ENCODE measurements at regions not wholly inside any gene's neighbourhood (a gene's known extent, or its start where the extent isn't known, plus 50 kb on each side); places are given as distances from the start of the nearest gene placed in this dataset.

DNA sequence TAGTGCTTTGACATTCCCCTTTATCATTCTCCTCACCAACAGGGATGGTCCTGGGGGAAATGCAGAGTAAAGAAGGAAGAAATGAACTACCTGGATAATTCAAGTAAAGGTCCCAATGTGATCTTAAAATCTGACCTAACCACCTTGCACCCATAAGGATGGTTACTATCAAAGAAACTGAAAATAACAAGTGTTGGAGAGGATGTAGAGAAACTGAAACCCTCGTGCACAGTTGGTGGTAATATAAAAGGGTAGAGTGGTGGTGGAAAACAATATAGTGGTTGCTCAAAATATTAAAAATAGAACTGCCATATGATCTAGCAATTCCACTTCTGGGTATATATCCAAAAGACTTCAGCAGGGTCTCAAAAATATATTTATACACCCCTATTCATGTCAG lies 298.6 kb upstream of the PPARGC1A start (continued):
- TF ChIP-seq HNF4G (IDR thresholded peaks at IDR 0.05) (no peak), FOXA2 (IDR thresholded peaks at IDR 0.05) (no peak)

DNA sequence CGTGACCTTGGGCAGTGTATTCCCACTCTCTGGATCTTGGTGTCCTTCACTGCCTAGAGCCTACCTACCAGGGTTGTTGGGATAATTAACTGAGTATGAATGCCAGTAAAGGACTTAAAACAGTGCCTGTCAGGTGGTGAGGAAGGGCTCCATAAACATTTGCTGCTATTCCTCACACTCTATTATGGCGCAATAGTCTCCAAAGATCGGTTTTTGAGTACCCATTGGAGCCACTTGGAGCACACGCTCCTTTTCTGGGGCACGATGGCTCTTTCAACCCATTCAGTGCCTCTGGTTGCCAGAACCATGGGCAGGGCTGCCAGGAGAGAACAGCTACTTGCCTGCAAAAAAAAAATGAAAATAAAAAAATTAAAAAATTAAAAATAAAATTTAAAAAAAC lies 296.6 kb upstream of the PPARGC1A start:
- Histone ChIP-seq H3K27me3 (ENCODE audit: control insufficient read depth in 4 of 4, insufficient read depth in 4 of 4, low read length in 3 of 4) (no peaks in the 10 kb centered on the region), H3K9ac (ENCODE audit: low read depth in 1 of 2, low read length in 2 of 2) (no peak overlapping the region), H3K27ac (ENCODE audit: low read depth in 1 of 2, low read length in 2 of 2) (no peak overlapping the region), H3K4me1 (ENCODE audit: control insufficient read depth in 4 of 4, insufficient read depth in 4 of 4, low read length in 3 of 4) (no peaks in the 10 kb centered on the region), H3K36me3 (ENCODE audit: control insufficient read depth in 4 of 4, insufficient read depth in 3 of 4, low read depth in 1 of 4, low read length in 3 of 4) (no peaks in the 10 kb centered on the region), H3K9me3 (ENCODE audit: control insufficient read depth in 4 of 4, low read length in 3 of 4) (no peaks in the 10 kb centered on the region), H3K4me3 (ENCODE audit: low read depth in 1 of 3, low read length in 3 of 3) (no peak overlapping the region)
- no peak for DNase-seq (ENCODE audit: low spot score)
- TF ChIP-seq JUND (IDR thresholded peaks at IDR 0.05) = no peak
- TF ChIP-seq, protein P1, sequence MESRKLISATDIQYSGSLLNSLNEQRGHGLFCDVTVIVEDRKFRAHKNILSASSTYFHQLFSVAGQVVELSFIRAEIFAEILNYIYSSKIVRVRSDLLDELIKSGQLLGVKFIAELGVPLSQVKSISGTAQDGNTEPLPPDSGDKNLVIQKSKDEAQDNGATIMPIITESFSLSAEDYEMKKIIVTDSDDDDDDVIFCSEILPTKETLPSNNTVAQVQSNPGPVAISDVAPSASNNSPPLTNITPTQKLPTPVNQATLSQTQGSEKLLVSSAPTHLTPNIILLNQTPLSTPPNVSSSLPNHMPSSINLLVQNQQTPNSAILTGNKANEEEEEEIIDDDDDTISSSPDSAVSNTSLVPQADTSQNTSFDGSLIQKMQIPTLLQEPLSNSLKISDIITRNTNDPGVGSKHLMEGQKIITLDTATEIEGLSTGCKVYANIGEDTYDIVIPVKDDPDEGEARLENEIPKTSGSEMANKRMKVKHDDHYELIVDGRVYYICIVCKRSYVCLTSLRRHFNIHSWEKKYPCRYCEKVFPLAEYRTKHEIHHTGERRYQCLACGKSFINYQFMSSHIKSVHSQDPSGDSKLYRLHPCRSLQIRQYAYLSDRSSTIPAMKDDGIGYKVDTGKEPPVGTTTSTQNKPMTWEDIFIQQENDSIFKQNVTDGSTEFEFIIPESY (IDR thresholded peaks at IDR 0.05) = no peak
- no peak for TF ChIP-seq YY1 (IDR thresholded peaks at IDR 0.05)
- WGBS = 93% methylated on average over 5 of the region's 5 CpGs

DNA sequence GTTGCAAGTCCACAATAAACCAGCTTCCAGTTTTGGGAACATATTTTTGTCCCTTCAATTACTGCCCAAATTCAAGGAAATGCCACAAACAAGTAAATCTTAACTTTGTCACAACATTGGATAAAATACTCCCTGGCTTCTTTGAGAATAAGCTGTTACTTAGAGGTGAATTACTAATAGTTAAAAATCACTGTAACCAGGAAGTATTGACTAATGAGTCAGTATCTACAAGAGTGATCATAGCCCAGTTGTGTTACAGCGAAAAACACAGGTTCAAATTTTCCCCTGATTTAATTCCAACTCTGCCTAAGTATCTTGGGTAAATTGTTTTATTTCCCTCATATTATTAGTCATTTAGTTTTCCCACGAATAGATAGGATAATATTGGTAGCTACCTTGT lies 291.2 kb upstream of the PPARGC1A start:
- no peaks in the 10 kb centered on the region for H3K9me3 ChIP-seq (ENCODE audit: control insufficient read depth in 4 of 4, low read length in 3 of 4)
- no peak for TF ChIP-seq HNF4G (IDR thresholded peaks at IDR 0.05)
- TF ChIP-seq, protein P2, sequence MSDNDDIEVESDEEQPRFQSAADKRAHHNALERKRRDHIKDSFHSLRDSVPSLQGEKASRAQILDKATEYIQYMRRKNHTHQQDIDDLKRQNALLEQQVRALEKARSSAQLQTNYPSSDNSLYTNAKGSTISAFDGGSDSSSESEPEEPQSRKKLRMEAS (IDR thresholded peaks at IDR 0.05) = no peak
- no peak for TF ChIP-seq NR2F2 (IDR thresholded peaks at IDR 0.05)
- no peak for TF ChIP-seq YY1 (IDR thresholded peaks at IDR 0.05)
- TF ChIP-seq SP1 (IDR thresholded peaks at IDR 0.05) = no peak
- no peak for TF ChIP-seq GABPA (IDR thresholded peaks at IDR 0.05 in 1 of 2, conservative IDR thresholded peaks at IDR 0.05 in 1 of 2)
- no peak for TF ChIP-seq FOXA1 (IDR thresholded peaks at IDR 0.05)
- no peak for DNase-seq (ENCODE audit: low spot score)
- H3K9ac ChIP-seq (ENCODE audit: low read depth in 1 of 2, low read length in 2 of 2) = no peak overlapping the region
- no peak overlapping the region for H3K27ac ChIP-seq (ENCODE audit: low read depth in 1 of 2, low read length in 2 of 2)
- H3K36me3 ChIP-seq (ENCODE audit: control insufficient read depth in 4 of 4, insufficient read depth in 3 of 4, low read depth in 1 of 4, low read length in 3 of 4) = no peaks in the 10 kb centered on the region
- no peak overlapping the region for H3K4me3 ChIP-seq (ENCODE audit: low read depth in 1 of 3, low read length in 3 of 3)
- no peaks in the 10 kb centered on the region for H3K27me3 ChIP-seq (ENCODE audit: control insufficient read depth in 4 of 4, insufficient read depth in 4 of 4, low read length in 3 of 4)
- H3K4me1 ChIP-seq (ENCODE audit: control insufficient read depth in 4 of 4, insufficient read depth in 4 of 4, low read length in 3 of 4) = no peaks in the 10 kb centered on the region
- 92% methylated on average over 2 of the region's 2 CpGs for WGBS

DNA sequence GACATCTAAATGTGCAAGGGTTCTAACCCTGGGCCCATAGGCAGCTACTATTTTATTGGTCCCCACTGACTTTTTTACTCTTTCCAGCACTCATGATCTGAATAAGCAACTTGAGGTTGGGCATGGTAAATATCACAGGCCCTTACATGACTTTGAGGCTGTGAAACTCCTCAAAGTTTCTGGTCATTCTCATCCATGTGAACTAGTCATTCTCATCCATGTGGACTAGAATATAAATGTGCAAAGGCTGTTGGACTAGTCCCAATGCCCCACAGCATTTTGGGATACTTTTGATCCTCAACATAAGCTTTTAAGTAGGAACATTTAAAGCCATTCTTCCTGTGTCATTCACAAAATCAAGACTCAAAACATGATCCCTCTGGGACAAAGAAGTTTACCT lies 290.7 kb upstream of the PPARGC1A start:
- Histone ChIP-seq H3K4me3 (ENCODE audit: low read depth in 1 of 3, low read length in 3 of 3) (no peak overlapping the region), H3K27ac (ENCODE audit: low read depth in 1 of 2, low read length in 2 of 2) (no peak overlapping the region), H3K27me3 (ENCODE audit: control insufficient read depth in 4 of 4, insufficient read depth in 4 of 4, low read length in 3 of 4) (no peaks in the 10 kb centered on the region), H3K36me3 (ENCODE audit: control insufficient read depth in 4 of 4, insufficient read depth in 3 of 4, low read depth in 1 of 4, low read length in 3 of 4) (no peaks in the 10 kb centered on the region), H3K9ac (ENCODE audit: low read depth in 1 of 2, low read length in 2 of 2) (no peak overlapping the region), H3K9me3 (ENCODE audit: control insufficient read depth in 4 of 4, low read length in 3 of 4) (no peaks in the 10 kb centered on the region), H3K4me1 (ENCODE audit: control insufficient read depth in 4 of 4, insufficient read depth in 4 of 4, low read length in 3 of 4) (no peaks in the 10 kb centered on the region)
- no peak for DNase-seq (ENCODE audit: low spot score)
- no peak for TF ChIP-seq JUND (IDR thresholded peaks at IDR 0.05)
- no peak for TF ChIP-seq HNF4G (IDR thresholded peaks at IDR 0.05)
- TF ChIP-seq, protein P3, sequence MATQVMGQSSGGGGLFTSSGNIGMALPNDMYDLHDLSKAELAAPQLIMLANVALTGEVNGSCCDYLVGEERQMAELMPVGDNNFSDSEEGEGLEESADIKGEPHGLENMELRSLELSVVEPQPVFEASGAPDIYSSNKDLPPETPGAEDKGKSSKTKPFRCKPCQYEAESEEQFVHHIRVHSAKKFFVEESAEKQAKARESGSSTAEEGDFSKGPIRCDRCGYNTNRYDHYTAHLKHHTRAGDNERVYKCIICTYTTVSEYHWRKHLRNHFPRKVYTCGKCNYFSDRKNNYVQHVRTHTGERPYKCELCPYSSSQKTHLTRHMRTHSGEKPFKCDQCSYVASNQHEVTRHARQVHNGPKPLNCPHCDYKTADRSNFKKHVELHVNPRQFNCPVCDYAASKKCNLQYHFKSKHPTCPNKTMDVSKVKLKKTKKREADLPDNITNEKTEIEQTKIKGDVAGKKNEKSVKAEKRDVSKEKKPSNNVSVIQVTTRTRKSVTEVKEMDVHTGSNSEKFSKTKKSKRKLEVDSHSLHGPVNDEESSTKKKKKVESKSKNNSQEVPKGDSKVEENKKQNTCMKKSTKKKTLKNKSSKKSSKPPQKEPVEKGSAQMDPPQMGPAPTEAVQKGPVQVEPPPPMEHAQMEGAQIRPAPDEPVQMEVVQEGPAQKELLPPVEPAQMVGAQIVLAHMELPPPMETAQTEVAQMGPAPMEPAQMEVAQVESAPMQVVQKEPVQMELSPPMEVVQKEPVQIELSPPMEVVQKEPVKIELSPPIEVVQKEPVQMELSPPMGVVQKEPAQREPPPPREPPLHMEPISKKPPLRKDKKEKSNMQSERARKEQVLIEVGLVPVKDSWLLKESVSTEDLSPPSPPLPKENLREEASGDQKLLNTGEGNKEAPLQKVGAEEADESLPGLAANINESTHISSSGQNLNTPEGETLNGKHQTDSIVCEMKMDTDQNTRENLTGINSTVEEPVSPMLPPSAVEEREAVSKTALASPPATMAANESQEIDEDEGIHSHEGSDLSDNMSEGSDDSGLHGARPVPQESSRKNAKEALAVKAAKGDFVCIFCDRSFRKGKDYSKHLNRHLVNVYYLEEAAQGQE (IDR thresholded peaks at IDR 0.05) = no peak
- no peak for TF ChIP-seq EGR1 (IDR thresholded peaks at IDR 0.05; ENCODE audit: low read depth in 2 of 2)
- TF ChIP-seq NR2F2 (IDR thresholded peaks at IDR 0.05) = no peak
- TF ChIP-seq SP1 (IDR thresholded peaks at IDR 0.05) = no peak
- no peak for TF ChIP-seq YY1 (IDR thresholded peaks at IDR 0.05)
- TF ChIP-seq, protein P2 (IDR thresholded peaks at IDR 0.05) = no peak
- TF ChIP-seq HNF4A (conservative IDR thresholded peaks at IDR 0.05) = no peak
- TF ChIP-seq TAF1 (conservative IDR thresholded peaks at IDR 0.05) = no peak
- TF ChIP-seq, protein P4, sequence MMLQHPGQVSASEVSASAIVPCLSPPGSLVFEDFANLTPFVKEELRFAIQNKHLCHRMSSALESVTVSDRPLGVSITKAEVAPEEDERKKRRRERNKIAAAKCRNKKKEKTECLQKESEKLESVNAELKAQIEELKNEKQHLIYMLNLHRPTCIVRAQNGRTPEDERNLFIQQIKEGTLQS (IDR thresholded peaks at IDR 0.05) = no peak
- TF ChIP-seq, protein P1 (IDR thresholded peaks at IDR 0.05) = no peak
- TF ChIP-seq RAD21 (IDR thresholded peaks at IDR 0.05) = no peak
- no peak for TF ChIP-seq FOXA1 (IDR thresholded peaks at IDR 0.05)
- TF ChIP-seq FOXA2 (IDR thresholded peaks at IDR 0.05) = no peak
- TF ChIP-seq RXRA (IDR thresholded peaks at IDR 0.05) = no peak
